HCT116 (cell line): ENCODE measurements at regions not wholly inside any gene's neighbourhood (a gene's known extent, or its start where the extent isn't known, plus 50 kb on each side); places are given as distances from the start of the nearest gene placed in this dataset.
"Not testable (repeated sequence)": the region's sequence is repeated elsewhere in the genome, so short reads cannot be mapped to it uniquely, and the experiment has no call there.

Source experiments
- ATAC-seq: fragments of 200-7000 bp; cut with Tn5 transposase; 2 replicates; pipeline ENCODE4 v1.9.1; 2020; ENCODE audit warnings: mild to moderate bottlenecking, moderate library complexity
- BruUV-seq: library from RNA; stranded (reverse); fragments of 400-500 nt; replicated peaks from 2 replicates; lab custom pipeline; 2021; lab: Mats Ljungman, UMichigan
- CTCF ChIA-PET: fragments of 300-600 bp; sonication (Branson Sonifier 250); formaldehyde crosslinking; loops from one replicate; lab custom pipeline; 2021; ENCODE audit warnings: antibody characterized with exemption; lab: Charles Lee
- POLR2A ChIA-PET: fragments of 300-600, 350-600 bp; sonication (Branson Sonifier 250); formaldehyde crosslinking; loops from one replicate; lab custom pipeline; 2021; ENCODE audit warnings: antibody characterized with exemption; lab: Charles Lee
- RAD21 ChIA-PET, 2 experiments: fragments of 300-600 bp; sonication (Branson Sonifier 250); formaldehyde crosslinking; loops; one replicate each; lab custom pipeline; 2023; ENCODE audit warnings: low total read pairs in 2 of 2; ENCODE audit not compliant: uncharacterized antibody in 2 of 2, unreplicated experiment in 2 of 2, low non-redundant PET in 1 of 2; lab: Charles Lee
- DNase-seq: peaks from one replicate; pipeline ENCODE4 v3.0.0-alpha.2; 2010; ENCODE audit warnings: low read depth, low spot score
- H2AFZ ChIP-seq: fragments of 200-600 bp; shearing (Covaris generic), sonication (generic); 2 replicates; pipeline ENCODE4 v1.6.1; 2017; ENCODE audit warnings: low read depth, mixed run types, mixed read lengths, antibody characterized with exemption, low read length; ENCODE audit not compliant: poor library complexity, severe bottlenecking
- H3K27ac ChIP-seq: 2 replicates; pipeline ENCODE4 v1.5.1; 2012; ENCODE audit warnings: low read depth, low read length
- H3K27me3 ChIP-seq: fragments of 200-600 bp; sonication (generic); 2 replicates; pipeline ENCODE4 v1.6.1; 2016; ENCODE audit warnings: mixed run types, low read length, mixed read lengths; ENCODE audit not compliant: insufficient read depth
- H3K36me3 ChIP-seq, 2 experiments: fragments of 200-500 bp in 1 of 2; fragments of 200-600 bp in 1 of 2; sonication (Bioruptor generic) in 1 of 2; sonication (generic) in 1 of 2; 2 replicates each; pipeline versions ENCODE4 v1.5.1 to v1.6.1; 2014 to 2016; ENCODE audit warnings: low read length in 2 of 2, inconsistent platforms in 1 of 2, mixed read lengths in 1 of 2, mixed run types in 1 of 2; ENCODE audit not compliant: insufficient read depth in 2 of 2, control insufficient read depth in 1 of 2
- H3K4me1 ChIP-seq, 2 experiments: fragments of 200-600 bp in 1 of 2; sonication (generic) in 1 of 2; 2 replicates each; pipeline versions ENCODE4 v1.5.1 to v1.6.1; 2012 to 2017; ENCODE audit warnings: low read length in 2 of 2, inconsistent platforms in 1 of 2, mild to moderate bottlenecking in 1 of 2, mixed read lengths in 1 of 2, mixed run types in 1 of 2, moderate library complexity in 1 of 2; ENCODE audit not compliant: insufficient read depth in 2 of 2, control insufficient read depth in 1 of 2
- H3K4me2 ChIP-seq: fragments of 200-600 bp; sonication (generic); 2 replicates; pipeline ENCODE4 v1.6.1; 2017; ENCODE audit warnings: mixed run types, low read length, mixed read lengths
- H3K4me3 ChIP-seq, 2 experiments: fragments of 200-600 bp in 1 of 2; sonication (generic) in 1 of 2; replicated peaks in 1 of 2; 2 replicates each; pipeline ENCODE4 v1.5.1; 2011 to 2016; ENCODE audit warnings: low read length in 2 of 2, control low read depth in 1 of 2, low read depth in 1 of 2, mild to moderate bottlenecking in 1 of 2, mixed read lengths in 1 of 2, mixed run types in 1 of 2
- H3K79me2 ChIP-seq: fragments of 200-600 bp; sonication (generic); 2 replicates; pipeline ENCODE4 v1.6.1; 2017; ENCODE audit warnings: mild to moderate bottlenecking, mixed run types, low read length, moderate library complexity, mixed read lengths; ENCODE audit not compliant: insufficient read depth
- H3K9ac ChIP-seq: fragments of 200-600 bp; sonication (generic); 2 replicates; pipeline ENCODE4 v1.6.1; 2016; ENCODE audit warnings: low read length, mixed read lengths
- H3K9me2 ChIP-seq: fragments of 200-600 bp; sonication (generic), shearing (Covaris generic); 2 replicates; pipeline ENCODE4 v1.6.1; 2017; ENCODE audit warnings: mixed run types, mild to moderate bottlenecking, moderate library complexity; ENCODE audit not compliant: insufficient read depth
- H3K9me3 ChIP-seq, 2 experiments: fragments of 200-500 bp in 1 of 2; fragments of 200-600 bp in 1 of 2; sonication (Bioruptor generic) in 1 of 2; sonication (generic) in 1 of 2; 2 replicates each; pipeline ENCODE4 v1.6.1; 2014 to 2017; ENCODE audit warnings: low read length in 2 of 2, mixed read lengths in 2 of 2, inconsistent platforms in 1 of 2, low read depth in 1 of 2, mild to moderate bottlenecking in 1 of 2, mixed run types in 1 of 2, moderate library complexity in 1 of 2; ENCODE audit not compliant: control insufficient read depth in 1 of 2, insufficient read depth in 1 of 2
- H4K20me1 ChIP-seq: fragments of 200-600 bp; sonication (generic), shearing (Covaris generic); 2 replicates; pipeline ENCODE4 v1.6.1; 2017; ENCODE audit warnings: mixed run types, mild to moderate bottlenecking, moderate library complexity; ENCODE audit not compliant: insufficient read depth
- CBX3 ChIP-seq: IDR thresholded peaks from 2 replicates; pipeline ENCODE4 v1.6.1; 2012; ENCODE audit warnings: low read depth
- CTCF ChIP-seq, 3 experiments: fragments of 200-600 bp in 1 of 3; sonication (generic) in 1 of 3; IDR thresholded peaks in 2 of 3; conservative IDR thresholded peaks in 1 of 3; 2 replicates each; pipeline ENCODE4 v1.5.1; 2012 to 2017; ENCODE audit warnings: low read depth in 2 of 3, low read length in 2 of 3, antibody characterized with exemption in 1 of 3, borderline replicate concordance in 1 of 3, control low read depth in 1 of 3, mild to moderate bottlenecking in 1 of 3, mixed read lengths in 1 of 3, mixed run types in 1 of 3, moderate library complexity in 1 of 3; ENCODE audit not compliant: insufficient read depth in 1 of 3
- EZH2phosphoT487 ChIP-seq: fragments of 200-600 bp; IDR thresholded peaks from 2 replicates; pipeline ENCODE4 v1.6.1; 2018; ENCODE audit warnings: antibody characterized with exemption, borderline replicate concordance
- RAD21 ChIP-seq: IDR thresholded peaks from 2 replicates; pipeline ENCODE4 v1.6.1; 2012; ENCODE audit warnings: low read depth, mild to moderate bottlenecking
- REST ChIP-seq: IDR thresholded peaks from 2 replicates; pipeline ENCODE4 v1.6.1; 2012; ENCODE audit warnings: low read depth
- SP1 ChIP-seq: IDR thresholded peaks from 2 replicates; pipeline ENCODE4 v1.6.1; 2012; ENCODE audit warnings: low read depth
- SRF ChIP-seq: IDR thresholded peaks from 2 replicates; pipeline ENCODE4 v1.6.1; 2012; ENCODE audit warnings: low read depth
- TCF7L2 ChIP-seq: IDR thresholded peaks from 2 replicates; pipeline ENCODE4 v1.7.0; 2011; ENCODE audit warnings: borderline replicate concordance, inconsistent platforms; ENCODE audit not compliant: insufficient read depth, insufficient read length; ENCODE audit errors: extremely low read depth
- YY1 ChIP-seq: IDR thresholded peaks from 2 replicates; pipeline ENCODE4 v1.6.1; 2011; ENCODE audit warnings: low read length, low read depth, moderate library complexity, mild to moderate bottlenecking; ENCODE audit not compliant: insufficient replicate concordance; ENCODE audit errors: extremely low read depth
- ZBTB33 ChIP-seq: IDR thresholded peaks from 2 replicates; pipeline ENCODE4 v1.6.1; 2011; ENCODE audit warnings: mild to moderate bottlenecking, low read length, moderate library complexity; ENCODE audit not compliant: insufficient replicate concordance; ENCODE audit errors: extremely low read depth
- intact Hi-C: fragments of 100-400 bp; cut with micrococcal nuclease; formaldehyde crosslinking; loops from 2 replicates; pipeline ENCODE4 v1.10.0; 2022

GRCh38 chr3:38952721-38953120 is 99.0 kb downstream of the SCN11A start:
- no peak for DNase-seq
- Histone ChIP-seq H3K4me1 (no peaks in the 10 kb centered on the region), H3K27me3 (peaks cover 6% of the 10 kb centered on the region; the same call in 1 of the 2 replicates), H3K4me3 (no peak overlapping the region), H3K27ac (no peak overlapping the region), H3K79me2 (no peaks in the 10 kb centered on the region), H3K9ac (no peak overlapping the region), H3K4me2 (no peak overlapping the region), H4K20me1 (no peaks in the 10 kb centered on the region), H3K9me3 (no peaks in the 10 kb centered on the region), H3K9me2 (no peaks in the 10 kb centered on the region), H2AFZ (no peak overlapping the region), H3K36me3 (no peaks in the 10 kb centered on the region)
- TF ChIP-seq SP1 (no peak), CBX3 (no peak), REST (no peak), YY1 (no peak), TCF7L2 (no peak), SRF (no peak), EZH2phosphoT487 (no peak), CTCF (IDR thresholded peaks at IDR 0.05 in 2 of 3, conservative IDR thresholded peaks at IDR 0.05 in 1 of 3; ENCODE audit: borderline replicate concordance in 1 of 3, insufficient read depth in 1 of 3, low read depth in 2 of 3, low read length in 2 of 3) (no peak), ZBTB33 (no peak), RAD21 (no peak)
- ChIA-PET RAD21 (no interaction called here), CTCF (interaction anchor here (1.1 to 1.3 kb wide), 2 partner anchors 8 to 47 kb away, joined by 3 to 4 read pairs; no protein-coding TSS in a partner anchor), POLR2A (no interaction called here)
- BruUV-seq = no TSS peak
- intact Hi-C loops = no loop called here
- ATAC-seq = no peak

GRCh38 chr3:38951167-38951566 is 100.6 kb downstream of the SCN11A start:
- H3K4me3 ChIP-seq, POLR2A ChIA-PET, intact Hi-C loops, H3K9me2 ChIP-seq, H3K36me3 ChIP-seq, CTCF ChIA-PET, ATAC-seq, H3K27ac ChIP-seq, H4K20me1 ChIP-seq, H3K4me1 ChIP-seq, H3K4me2 ChIP-seq, H3K9me3 ChIP-seq, H3K9ac ChIP-seq, DNase-seq, BruUV-seq, H3K27me3 ChIP-seq, H2AFZ ChIP-seq, RAD21 ChIA-PET, H3K79me2 ChIP-seq: not testable (repeated sequence)
